Endodermal cell (in vitro differentiated cells): ENCODE measurements at regions not wholly inside any gene's neighbourhood (a gene's known extent, or its start where the extent isn't known, plus 50 kb on each side); places are given as distances from the start of the nearest gene placed in this dataset.

Experiments
- DNase-seq: peaks from one replicate; pipeline ENCODE4 v3.0.0-alpha.2; 2017
- H3K27ac ChIP-seq: 2 replicates; pipeline ENCODE4 v1.5.1; 2013; ENCODE audit warnings: mild to moderate bottlenecking, low read depth, low read length, moderate library complexity
- H3K27me3 ChIP-seq: 2 replicates; pipeline ENCODE4 v1.6.1; 2013; ENCODE audit warnings: mild to moderate bottlenecking, low read length, moderate library complexity; ENCODE audit not compliant: insufficient read depth, control insufficient read depth, poor library complexity, severe bottlenecking
- H3K36me3 ChIP-seq: 2 replicates; pipeline ENCODE4 v1.7.0; 2013; ENCODE audit warnings: mild to moderate bottlenecking, low read length, moderate library complexity; ENCODE audit not compliant: control insufficient read depth, insufficient read depth
- H3K4me1 ChIP-seq: one replicate; pipeline ENCODE4 v1.7.0; 2013; ENCODE audit warnings: low read length; ENCODE audit not compliant: control insufficient read depth, insufficient read depth
- H3K4me3 ChIP-seq: 2 replicates; pipeline ENCODE4 v1.5.1; 2013; ENCODE audit warnings: mild to moderate bottlenecking, low read length, moderate library complexity
- H3K9ac ChIP-seq: 2 replicates; pipeline ENCODE4 v1.6.1; 2013; ENCODE audit warnings: mild to moderate bottlenecking, low read length, moderate library complexity; ENCODE audit not compliant: poor library complexity, severe bottlenecking; ENCODE audit errors: extremely low read depth
- H3K9me3 ChIP-seq: 2 replicates; pipeline ENCODE4 v1.6.1; 2013; ENCODE audit warnings: mild to moderate bottlenecking, low read length, moderate library complexity; ENCODE audit not compliant: control insufficient read depth
- H3K27ac Mint-ChIP-seq: 2 replicates; pipeline ENCODE4 v1.8.0; 2020; ENCODE audit warnings: mixed read lengths
- H3K27me3 Mint-ChIP-seq: 2 replicates; pipeline ENCODE4 v1.8.0; 2021; ENCODE audit warnings: mild to moderate bottlenecking, mixed read lengths; ENCODE audit not compliant: insufficient read depth
- H3K36me3 Mint-ChIP-seq: 2 replicates; pipeline ENCODE4 v1.8.0; 2020; ENCODE audit warnings: low read depth, mixed read lengths
- H3K4me1 Mint-ChIP-seq: 2 replicates; pipeline ENCODE4 v1.8.0; 2020; ENCODE audit warnings: mixed read lengths
- H3K4me3 Mint-ChIP-seq: 2 replicates; pipeline ENCODE4 v1.8.0; 2020; ENCODE audit warnings: mild to moderate bottlenecking, moderate library complexity, mixed read lengths
- H3K9me3 Mint-ChIP-seq: 2 replicates; pipeline ENCODE4 v1.8.0; 2020; ENCODE audit warnings: mild to moderate bottlenecking, mixed read lengths
- WGBS, 2 experiments: methylation state at CpG; one replicate each; pipeline versions ENCODE4 v1.1.5 to v1.1.7; 2013; ENCODE audit warnings: missing lambda C conversion rate in 2 of 2, mixed read lengths in 1 of 2; ENCODE audit not compliant: insufficient coverage in 1 of 2, insufficient read length in 1 of 2; 5-methylcytosine and 5-hydroxymethylcytosine counted together
- TF ChIP-seq, protein P1 (sequence below): fragments of 200-600 bp; sonication (generic); conservative IDR thresholded peaks from 2 replicates; pipeline ENCODE4 v1.5.0; 2021; ENCODE audit warnings: antibody characterized with exemption, mild to moderate bottlenecking

DNA sequence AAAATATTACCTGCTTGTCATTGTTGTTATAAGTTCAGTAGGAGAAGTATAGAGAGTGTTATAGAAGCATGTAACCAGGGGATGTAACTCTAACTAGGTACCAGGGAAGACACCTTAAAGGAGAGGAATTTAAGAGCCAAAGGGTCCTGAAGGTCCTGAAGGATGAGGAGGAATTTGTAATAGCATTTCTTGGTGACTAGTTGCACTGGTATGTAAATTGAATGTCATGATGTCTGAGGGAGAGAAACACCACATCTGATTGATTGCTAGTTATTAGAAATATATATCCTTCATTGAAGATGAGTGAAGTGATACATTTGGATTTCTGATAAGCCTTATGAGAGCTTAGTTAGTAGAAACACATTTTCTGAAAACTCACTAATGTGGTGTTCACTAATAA lies 643.8 kb downstream of the RFPL4B start:
- H3K27me3 Mint-ChIP-seq, result no peaks in the 10 kb centered on the region
- Histone ChIP-seq H3K4me1 (no peaks in the 10 kb centered on the region), H3K9me3 (no peaks in the 10 kb centered on the region), H3K9ac (no peak overlapping the region), H3K27me3 (no peaks in the 10 kb centered on the region), H3K27ac (no peak overlapping the region), H3K4me3 (no peak overlapping the region), H3K36me3 (no peaks in the 10 kb centered on the region)
- TF ChIP-seq, protein P1, sequence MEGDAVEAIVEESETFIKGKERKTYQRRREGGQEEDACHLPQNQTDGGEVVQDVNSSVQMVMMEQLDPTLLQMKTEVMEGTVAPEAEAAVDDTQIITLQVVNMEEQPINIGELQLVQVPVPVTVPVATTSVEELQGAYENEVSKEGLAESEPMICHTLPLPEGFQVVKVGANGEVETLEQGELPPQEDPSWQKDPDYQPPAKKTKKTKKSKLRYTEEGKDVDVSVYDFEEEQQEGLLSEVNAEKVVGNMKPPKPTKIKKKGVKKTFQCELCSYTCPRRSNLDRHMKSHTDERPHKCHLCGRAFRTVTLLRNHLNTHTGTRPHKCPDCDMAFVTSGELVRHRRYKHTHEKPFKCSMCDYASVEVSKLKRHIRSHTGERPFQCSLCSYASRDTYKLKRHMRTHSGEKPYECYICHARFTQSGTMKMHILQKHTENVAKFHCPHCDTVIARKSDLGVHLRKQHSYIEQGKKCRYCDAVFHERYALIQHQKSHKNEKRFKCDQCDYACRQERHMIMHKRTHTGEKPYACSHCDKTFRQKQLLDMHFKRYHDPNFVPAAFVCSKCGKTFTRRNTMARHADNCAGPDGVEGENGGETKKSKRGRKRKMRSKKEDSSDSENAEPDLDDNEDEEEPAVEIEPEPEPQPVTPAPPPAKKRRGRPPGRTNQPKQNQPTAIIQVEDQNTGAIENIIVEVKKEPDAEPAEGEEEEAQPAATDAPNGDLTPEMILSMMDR, result no peak
- H3K4me3 Mint-ChIP-seq, result no peak overlapping the region
- H3K27ac Mint-ChIP-seq, result no peak overlapping the region
- H3K36me3 Mint-ChIP-seq, result no peaks in the 10 kb centered on the region
- H3K4me1 Mint-ChIP-seq, result no peaks in the 10 kb centered on the region
- no peak for DNase-seq
- H3K9me3 Mint-ChIP-seq, result no peaks in the 10 kb centered on the region

DNA sequence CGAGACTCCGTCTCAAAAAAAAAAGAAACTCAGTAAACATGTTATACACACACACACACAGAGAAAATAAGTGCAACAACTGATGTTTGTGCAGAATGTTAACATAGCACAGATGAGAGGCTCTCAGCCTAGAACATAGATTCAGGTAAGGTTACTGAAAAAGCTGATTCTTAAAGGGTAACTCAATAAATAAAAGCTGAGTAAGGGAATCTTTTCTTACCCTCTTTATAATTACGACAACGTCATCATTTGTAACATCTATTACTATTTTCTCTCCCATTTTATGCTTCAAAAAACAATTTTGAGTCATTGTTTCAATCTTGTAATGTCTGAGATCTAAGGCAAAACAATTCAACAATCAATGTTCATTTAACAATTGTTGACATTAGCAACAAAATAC lies 644.8 kb downstream of the RFPL4B start:
- Mint-ChIP-seq H3K36me3 (no peaks in the 10 kb centered on the region), H3K9me3 (no peaks in the 10 kb centered on the region), H3K27me3 (no peaks in the 10 kb centered on the region), H3K4me1 (no peaks in the 10 kb centered on the region), H3K4me3 (no peak overlapping the region), H3K27ac (no peak overlapping the region)
- no peak overlapping the region for H3K9ac ChIP-seq
- H3K9me3 ChIP-seq, result no peaks in the 10 kb centered on the region
- no peaks in the 10 kb centered on the region for H3K4me1 ChIP-seq
- no peaks in the 10 kb centered on the region for H3K27me3 ChIP-seq
- H3K4me3 ChIP-seq, result no peak overlapping the region
- 97 to 100% methylated on average over 4 of the region's 4 CpGs for WGBS, 2 experiments
- TF ChIP-seq, protein P1, result no peak
- DNase-seq, result no peak
- H3K36me3 ChIP-seq, result no peaks in the 10 kb centered on the region
- no peak overlapping the region for H3K27ac ChIP-seq

DNA sequence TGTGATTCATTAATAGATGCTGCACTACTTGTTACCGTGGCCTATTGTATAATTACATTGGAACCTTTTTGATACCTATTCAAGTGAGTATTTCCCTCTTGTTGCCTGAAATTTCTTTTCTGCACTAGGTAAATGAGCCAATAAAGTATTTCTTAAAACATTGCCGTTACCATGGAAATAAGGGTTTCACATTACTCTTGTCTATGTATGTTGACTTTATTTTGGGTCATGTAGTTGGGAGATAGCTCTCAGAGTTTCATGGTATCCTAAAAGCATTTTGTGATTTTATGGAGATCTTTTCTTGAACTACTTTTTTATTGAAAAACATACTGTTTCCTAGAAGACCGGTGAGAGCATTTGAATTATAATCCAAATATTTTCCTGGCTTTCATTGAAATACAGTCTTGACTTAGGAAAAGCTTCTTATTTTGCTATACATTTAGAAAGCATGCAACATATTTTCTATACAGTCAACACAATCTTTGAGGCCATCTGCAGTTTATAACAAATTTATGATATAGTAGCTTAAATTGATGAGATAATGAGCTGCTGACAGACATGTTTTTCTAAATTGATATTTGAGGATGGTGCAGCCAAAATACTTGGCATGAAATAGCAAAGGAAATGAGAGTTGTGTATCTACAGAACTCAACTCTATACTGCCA lies 650.4 kb downstream of the RFPL4B start:
- H3K27ac Mint-ChIP-seq, result no peak overlapping the region
- Histone ChIP-seq H3K9me3 (no peaks in the 10 kb centered on the region), H3K27ac (no peak overlapping the region), H3K4me3 (no peak overlapping the region), H3K36me3 (no peaks in the 10 kb centered on the region), H3K9ac (no peak overlapping the region), H3K27me3 (no peaks in the 10 kb centered on the region), H3K4me1 (no peaks in the 10 kb centered on the region)
- H3K27me3 Mint-ChIP-seq, result no peaks in the 10 kb centered on the region
- no peaks in the 10 kb centered on the region for H3K36me3 Mint-ChIP-seq
- 97 to 100% methylated on average over 3 of the region's 3 CpGs for WGBS, 2 experiments
- no peaks in the 10 kb centered on the region for H3K9me3 Mint-ChIP-seq
- no peaks in the 10 kb centered on the region for H3K4me1 Mint-ChIP-seq
- TF ChIP-seq, protein P1, result no peak
- no peak overlapping the region for H3K4me3 Mint-ChIP-seq
- DNase-seq, result no peak
